HCT116 (cell line): ENCODE measurements at regions not wholly inside any gene's neighbourhood (a gene's known extent, or its start where the extent isn't known, plus 50 kb on each side); places are given as distances from the start of the nearest gene placed in this dataset.

Source experiments
- ATAC-seq: fragments of 200-7000 bp; cut with Tn5 transposase; 2 replicates; pipeline ENCODE4 v1.9.1; 2020; ENCODE audit warnings: mild to moderate bottlenecking, moderate library complexity
- BruUV-seq: library from RNA; stranded (reverse); fragments of 400-500 nt; replicated peaks from 2 replicates; lab custom pipeline; 2021; lab: Mats Ljungman, UMichigan
- CTCF ChIA-PET: fragments of 300-600 bp; sonication (Branson Sonifier 250); formaldehyde crosslinking; loops from one replicate; lab custom pipeline; 2021; ENCODE audit warnings: antibody characterized with exemption; lab: Charles Lee
- POLR2A ChIA-PET: fragments of 300-600, 350-600 bp; sonication (Branson Sonifier 250); formaldehyde crosslinking; loops from one replicate; lab custom pipeline; 2021; ENCODE audit warnings: antibody characterized with exemption; lab: Charles Lee
- RAD21 ChIA-PET, 2 experiments: fragments of 300-600 bp; sonication (Branson Sonifier 250); formaldehyde crosslinking; loops; one replicate each; lab custom pipeline; 2023; ENCODE audit warnings: low total read pairs in 2 of 2; ENCODE audit not compliant: uncharacterized antibody in 2 of 2, unreplicated experiment in 2 of 2, low non-redundant PET in 1 of 2; lab: Charles Lee
- DNase-seq: peaks from one replicate; pipeline ENCODE4 v3.0.0-alpha.2; 2010; ENCODE audit warnings: low read depth, low spot score
- H2AFZ ChIP-seq: fragments of 200-600 bp; shearing (Covaris generic), sonication (generic); 2 replicates; pipeline ENCODE4 v1.6.1; 2017; ENCODE audit warnings: low read depth, mixed run types, mixed read lengths, antibody characterized with exemption, low read length; ENCODE audit not compliant: poor library complexity, severe bottlenecking
- H3K27ac ChIP-seq: 2 replicates; pipeline ENCODE4 v1.5.1; 2012; ENCODE audit warnings: low read depth, low read length
- H3K27me3 ChIP-seq: fragments of 200-600 bp; sonication (generic); 2 replicates; pipeline ENCODE4 v1.6.1; 2016; ENCODE audit warnings: mixed run types, low read length, mixed read lengths; ENCODE audit not compliant: insufficient read depth
- H3K36me3 ChIP-seq, 2 experiments: fragments of 200-500 bp in 1 of 2; fragments of 200-600 bp in 1 of 2; sonication (Bioruptor generic) in 1 of 2; sonication (generic) in 1 of 2; 2 replicates each; pipeline versions ENCODE4 v1.5.1 to v1.6.1; 2014 to 2016; ENCODE audit warnings: low read length in 2 of 2, inconsistent platforms in 1 of 2, mixed read lengths in 1 of 2, mixed run types in 1 of 2; ENCODE audit not compliant: insufficient read depth in 2 of 2, control insufficient read depth in 1 of 2
- H3K4me1 ChIP-seq, 2 experiments: fragments of 200-600 bp in 1 of 2; sonication (generic) in 1 of 2; 2 replicates each; pipeline versions ENCODE4 v1.5.1 to v1.6.1; 2012 to 2017; ENCODE audit warnings: low read length in 2 of 2, inconsistent platforms in 1 of 2, mild to moderate bottlenecking in 1 of 2, mixed read lengths in 1 of 2, mixed run types in 1 of 2, moderate library complexity in 1 of 2; ENCODE audit not compliant: insufficient read depth in 2 of 2, control insufficient read depth in 1 of 2
- H3K4me2 ChIP-seq: fragments of 200-600 bp; sonication (generic); 2 replicates; pipeline ENCODE4 v1.6.1; 2017; ENCODE audit warnings: mixed run types, low read length, mixed read lengths
- H3K4me3 ChIP-seq, 2 experiments: fragments of 200-600 bp in 1 of 2; sonication (generic) in 1 of 2; replicated peaks in 1 of 2; 2 replicates each; pipeline ENCODE4 v1.5.1; 2011 to 2016; ENCODE audit warnings: low read length in 2 of 2, control low read depth in 1 of 2, low read depth in 1 of 2, mild to moderate bottlenecking in 1 of 2, mixed read lengths in 1 of 2, mixed run types in 1 of 2
- H3K79me2 ChIP-seq: fragments of 200-600 bp; sonication (generic); 2 replicates; pipeline ENCODE4 v1.6.1; 2017; ENCODE audit warnings: mild to moderate bottlenecking, mixed run types, low read length, moderate library complexity, mixed read lengths; ENCODE audit not compliant: insufficient read depth
- H3K9ac ChIP-seq: fragments of 200-600 bp; sonication (generic); 2 replicates; pipeline ENCODE4 v1.6.1; 2016; ENCODE audit warnings: low read length, mixed read lengths
- H3K9me2 ChIP-seq: fragments of 200-600 bp; sonication (generic), shearing (Covaris generic); 2 replicates; pipeline ENCODE4 v1.6.1; 2017; ENCODE audit warnings: mixed run types, mild to moderate bottlenecking, moderate library complexity; ENCODE audit not compliant: insufficient read depth
- H3K9me3 ChIP-seq, 2 experiments: fragments of 200-500 bp in 1 of 2; fragments of 200-600 bp in 1 of 2; sonication (Bioruptor generic) in 1 of 2; sonication (generic) in 1 of 2; 2 replicates each; pipeline ENCODE4 v1.6.1; 2014 to 2017; ENCODE audit warnings: low read length in 2 of 2, mixed read lengths in 2 of 2, inconsistent platforms in 1 of 2, low read depth in 1 of 2, mild to moderate bottlenecking in 1 of 2, mixed run types in 1 of 2, moderate library complexity in 1 of 2; ENCODE audit not compliant: control insufficient read depth in 1 of 2, insufficient read depth in 1 of 2
- H4K20me1 ChIP-seq: fragments of 200-600 bp; sonication (generic), shearing (Covaris generic); 2 replicates; pipeline ENCODE4 v1.6.1; 2017; ENCODE audit warnings: mixed run types, mild to moderate bottlenecking, moderate library complexity; ENCODE audit not compliant: insufficient read depth
- CBX3 ChIP-seq: IDR thresholded peaks from 2 replicates; pipeline ENCODE4 v1.6.1; 2012; ENCODE audit warnings: low read depth
- CEBPB ChIP-seq: IDR thresholded peaks from 2 replicates; pipeline ENCODE4 v1.6.1; 2012; ENCODE audit warnings: low read depth
- CTCF ChIP-seq, 3 experiments: fragments of 200-600 bp in 1 of 3; sonication (generic) in 1 of 3; IDR thresholded peaks in 2 of 3; conservative IDR thresholded peaks in 1 of 3; 2 replicates each; pipeline ENCODE4 v1.5.1; 2012 to 2017; ENCODE audit warnings: low read depth in 2 of 3, low read length in 2 of 3, antibody characterized with exemption in 1 of 3, borderline replicate concordance in 1 of 3, control low read depth in 1 of 3, mild to moderate bottlenecking in 1 of 3, mixed read lengths in 1 of 3, mixed run types in 1 of 3, moderate library complexity in 1 of 3; ENCODE audit not compliant: insufficient read depth in 1 of 3
- EGR1 ChIP-seq: IDR thresholded peaks from 2 replicates; pipeline ENCODE4 v1.6.1; 2012; ENCODE audit warnings: low read depth
- EZH2phosphoT487 ChIP-seq: fragments of 200-600 bp; IDR thresholded peaks from 2 replicates; pipeline ENCODE4 v1.6.1; 2018; ENCODE audit warnings: antibody characterized with exemption, borderline replicate concordance
- FOSL1 ChIP-seq: IDR thresholded peaks from 2 replicates; pipeline ENCODE4 v1.6.1; 2012; ENCODE audit warnings: low read depth
- JUND ChIP-seq: IDR thresholded peaks from 2 replicates; pipeline ENCODE4 v1.6.1; 2012
- POLR2AphosphoS5 ChIP-seq: IDR thresholded peaks from 2 replicates; pipeline ENCODE4 v1.6.1; 2011; ENCODE audit warnings: mild to moderate bottlenecking, low read depth, low read length, moderate library complexity
- RAD21 ChIP-seq: IDR thresholded peaks from 2 replicates; pipeline ENCODE4 v1.6.1; 2012; ENCODE audit warnings: low read depth, mild to moderate bottlenecking
- SIN3A ChIP-seq: IDR thresholded peaks from 2 replicates; pipeline ENCODE4 v1.6.1; 2012; ENCODE audit warnings: low read depth
- SP1 ChIP-seq: IDR thresholded peaks from 2 replicates; pipeline ENCODE4 v1.6.1; 2012; ENCODE audit warnings: low read depth
- TCF7L2 ChIP-seq: IDR thresholded peaks from 2 replicates; pipeline ENCODE4 v1.7.0; 2011; ENCODE audit warnings: borderline replicate concordance, inconsistent platforms; ENCODE audit not compliant: insufficient read depth, insufficient read length; ENCODE audit errors: extremely low read depth
- YY1 ChIP-seq: IDR thresholded peaks from 2 replicates; pipeline ENCODE4 v1.6.1; 2011; ENCODE audit warnings: low read length, low read depth, moderate library complexity, mild to moderate bottlenecking; ENCODE audit not compliant: insufficient replicate concordance; ENCODE audit errors: extremely low read depth
- ZBTB33 ChIP-seq: IDR thresholded peaks from 2 replicates; pipeline ENCODE4 v1.6.1; 2011; ENCODE audit warnings: mild to moderate bottlenecking, low read length, moderate library complexity; ENCODE audit not compliant: insufficient replicate concordance; ENCODE audit errors: extremely low read depth
- ZFX ChIP-seq: fragments of 450-650 bp; IDR thresholded peaks from 2 replicates; pipeline ENCODE4 v1.6.1; 2017
- intact Hi-C: fragments of 100-400 bp; cut with micrococcal nuclease; formaldehyde crosslinking; loops from 2 replicates; pipeline ENCODE4 v1.10.0; 2022

GRCh38 chrX:17967888-17968287, 106.8 kb upstream of the RAI2 start:
- CTCF ChIA-PET: no interaction called here
- Histone ChIP-seq H3K4me1 (no peaks in the 10 kb centered on the region), H3K79me2 (no peaks in the 10 kb centered on the region), H3K9ac (no peak overlapping the region), H3K9me3 (no peaks in the 10 kb centered on the region), H3K36me3 (no peaks in the 10 kb centered on the region), H3K4me2 (no peak overlapping the region), H3K27ac (no peak overlapping the region), H3K4me3 (no peak overlapping the region), H4K20me1 (no peaks in the 10 kb centered on the region), H2AFZ (no peak overlapping the region), H3K9me2 (no peaks in the 10 kb centered on the region), H3K27me3 (peaks cover 4% of the 10 kb centered on the region; the same call in 1 of the 2 replicates)
- RAD21 ChIA-PET: no interaction called here
- TF ChIP-seq ZFX: no peak
- no peak for TF ChIP-seq EZH2phosphoT487
- TF ChIP-seq EGR1: no peak
- TF ChIP-seq SIN3A: no peak
- TF ChIP-seq POLR2AphosphoS5: no peak
- no peak for TF ChIP-seq CBX3
- TF ChIP-seq CEBPB: no peak
- TF ChIP-seq YY1: no peak
- no peak for TF ChIP-seq CTCF (IDR thresholded peaks at IDR 0.05 in 2 of 3, conservative IDR thresholded peaks at IDR 0.05 in 1 of 3; ENCODE audit: borderline replicate concordance in 1 of 3, insufficient read depth in 1 of 3, low read depth in 2 of 3, low read length in 2 of 3)
- no peak for TF ChIP-seq FOSL1
- TF ChIP-seq RAD21: no peak
- TF ChIP-seq JUND: no peak
- no peak for TF ChIP-seq SP1
- TF ChIP-seq ZBTB33: no peak
- no peak for TF ChIP-seq TCF7L2
- no TSS peak for BruUV-seq
- ATAC-seq: no peak
- POLR2A ChIA-PET: no interaction called here
- no peak for DNase-seq
- intact Hi-C loops: no loop called here
